GM12878 (cell line): ENCODE measurements at regions not wholly inside any gene's neighbourhood (a gene's known extent, or its start where the extent isn't known, plus 50 kb on each side); places are given as distances from the start of the nearest gene placed in this dataset.

Source experiments
- ATAC-seq: fragments of 200-7000 bp; cut with Tn5 transposase; 3 replicates; pipeline ENCODE4 v1.9.1; 2020; ENCODE audit warnings: mild to moderate bottlenecking, moderate library complexity
- BruUV-seq: library from RNA; stranded (reverse); fragments of 400-500 nt; replicated peaks from 2 replicates; lab custom pipeline; 2021; lab: Mats Ljungman, UMichigan
- CTCF ChIA-PET: fragments of 300-600 bp; sonication (Branson Sonifier 250); formaldehyde crosslinking; extraction: SDS; loops from one replicate; lab custom pipeline; 2021; ENCODE audit warnings: inconsistent platforms; lab: Yijun Ruan, JAX
- POLR2A ChIA-PET: fragments of 350-600 bp; formaldehyde crosslinking; extraction: SDS; loops from one replicate; lab custom pipeline; 2021; ENCODE audit warnings: inconsistent platforms; lab: Charles Lee
- RAD21 ChIA-PET: fragments of 300-600 bp; sonication (Branson Sonifier 250); formaldehyde crosslinking; loops from one replicate; lab custom pipeline; 2023; ENCODE audit warnings: antibody characterized with exemption; ENCODE audit not compliant: unreplicated experiment; lab: Charles Lee
- SMC1A ChIA-PET: fragments of 300-600 bp; sonication (Branson Sonifier 250); formaldehyde crosslinking; loops from one replicate; lab custom pipeline; 2023; ENCODE audit not compliant: unreplicated experiment, uncharacterized antibody; lab: Charles Lee
- DNase-seq: peaks from one replicate; pipeline ENCODE4 v3.0.0-alpha.2; 2011; ENCODE audit warnings: low read depth, low spot score
- FAIRE-seq: peaks from 3 replicates; lab custom pipeline; 2011; peaks lifted over from hg19 to GRCh38; lab: Jason Lieb, UNC
- H2AFZ ChIP-seq: 2 replicates; pipeline ENCODE4 v1.6.0; 2011; ENCODE audit warnings: low read depth, low read length, control low read depth; ENCODE audit not compliant: control insufficient read depth
- H3K27ac ChIP-seq: 2 replicates; pipeline ENCODE4 v1.5.1; 2011; ENCODE audit warnings: control low read depth; ENCODE audit not compliant: control insufficient read depth, insufficient read depth
- H3K27me3 ChIP-seq, 2 experiments: replicated peaks in 1 of 2; 2 replicates each; pipeline versions ENCODE4 v1.6.0 to v1.6.1; 2011; ENCODE audit warnings: low read length in 1 of 2; ENCODE audit not compliant: control insufficient read depth in 2 of 2, insufficient read depth in 2 of 2
- H3K36me3 ChIP-seq, 2 experiments: 2 replicates each; pipeline ENCODE4 v1.5.1; 2011; ENCODE audit warnings: low read length in 1 of 2; ENCODE audit not compliant: control insufficient read depth in 2 of 2, insufficient read depth in 2 of 2
- H3K4me1 ChIP-seq: 2 replicates; pipeline ENCODE4 v1.6.1; 2011; ENCODE audit warnings: mild to moderate bottlenecking, low read length, moderate library complexity, mixed read lengths; ENCODE audit not compliant: control insufficient read depth, insufficient read depth
- H3K4me2 ChIP-seq: 2 replicates; pipeline ENCODE4 v1.6.0; 2011; ENCODE audit warnings: control low read depth; ENCODE audit not compliant: control insufficient read depth, insufficient read depth
- H3K4me3 ChIP-seq: fragments of 200-600 bp; sonication (generic); 2 replicates; pipeline ENCODE4 v1.5.1; 2016
- H3K79me2 ChIP-seq: 2 replicates; pipeline ENCODE4 v1.6.0; 2011; ENCODE audit warnings: low read length; ENCODE audit not compliant: control insufficient read depth, insufficient read depth
- H3K9ac ChIP-seq: 2 replicates; pipeline ENCODE4 v1.8.0; 2011; ENCODE audit warnings: low read length, control low read depth, mixed read lengths; ENCODE audit not compliant: control insufficient read depth, insufficient read depth
- H3K9me3 ChIP-seq: replicated peaks from 3 replicates; pipeline ENCODE4 v1.5.1; 2011; ENCODE audit warnings: mild to moderate bottlenecking, low read length; ENCODE audit not compliant: control insufficient read depth, insufficient read depth
- H4K20me1 ChIP-seq: 2 replicates; pipeline ENCODE4 v1.6.0; 2011; ENCODE audit not compliant: control insufficient read depth, insufficient read depth
- BCL11A ChIP-seq: IDR thresholded peaks from 2 replicates; pipeline ENCODE4 v1.6.1; 2011; ENCODE audit warnings: low read depth, low read length
- BRCA1 ChIP-seq: IDR thresholded peaks from 2 replicates; pipeline ENCODE4 v1.6.1; 2011; ENCODE audit warnings: low read depth, low read length, improper control_type of control experiment
- CHD1 ChIP-seq: IDR thresholded peaks from 2 replicates; pipeline ENCODE4 v1.6.1; 2012; ENCODE audit warnings: low read depth, low read length, improper control_type of control experiment
- EP300 ChIP-seq, 2 experiments: fragments of 150-350 bp in 1 of 2; IDR thresholded peaks; 2 replicates each; pipeline ENCODE4 v1.6.1; 2011 to 2012; ENCODE audit warnings: low read depth in 2 of 2, low read length in 2 of 2, borderline replicate concordance in 1 of 2, improper control_type of control experiment in 1 of 2, inconsistent platforms in 1 of 2; ENCODE audit not compliant: control insufficient read depth in 1 of 2
- HDAC6 ChIP-seq: fragments of 200-600 bp; sonication (generic); IDR thresholded peaks from one replicate; pipeline ENCODE4 v1.8.0; 2017; ENCODE audit warnings: antibody characterized with exemption; ENCODE audit not compliant: unreplicated experiment
- IRF4 ChIP-seq: IDR thresholded peaks from 2 replicates; pipeline ENCODE4 v1.6.1; 2011; ENCODE audit warnings: low read depth, low read length
- MYB ChIP-seq: fragments of 150-350 bp; IDR thresholded peaks from 2 replicates; pipeline ENCODE4 v1.6.1; 2014; ENCODE audit warnings: mild to moderate bottlenecking, low read depth, low read length, borderline replicate concordance
- SMARCA5 ChIP-seq: fragments of 450-650 bp; IDR thresholded peaks from 2 replicates; pipeline ENCODE4 v1.6.1; 2017; ENCODE audit warnings: mild to moderate bottlenecking
- TARDBP ChIP-seq: IDR thresholded peaks from 2 replicates; pipeline ENCODE4 v1.6.1; 2016; ENCODE audit warnings: borderline replicate concordance
- ZNF217 ChIP-seq: fragments of 450-650 bp; IDR thresholded peaks from 2 replicates; pipeline ENCODE4 v1.6.1; 2017; ENCODE audit warnings: antibody characterized with exemption, mild to moderate bottlenecking
- in situ Hi-C: fragments of 300-500 bp; cut with MboI; formaldehyde crosslinking; loops from 9 replicates; pipeline ENCODE4 v1.14.3; 2018; ENCODE audit warnings: mixed read lengths
- intact Hi-C: fragments of 100-400 bp; cut with micrococcal nuclease; formaldehyde crosslinking; loops from one replicate; pipeline ENCODE4 v1.14.2; 2022; ENCODE audit not compliant: unreplicated experiment
- TF ChIP-seq, protein P1 (sequence below): IDR thresholded peaks from 2 replicates; pipeline ENCODE4 v1.6.1; 2012; ENCODE audit warnings: mild to moderate bottlenecking, low read depth, low read length
- TF ChIP-seq, protein P2 (sequence below): fragments of 450-650 bp; IDR thresholded peaks from 2 replicates; pipeline ENCODE4 v1.6.1; 2018; ENCODE audit warnings: mild to moderate bottlenecking, low read depth, moderate library complexity; ENCODE audit not compliant: partially characterized antibody
- TF ChIP-seq, protein P3 (sequence below): IDR thresholded peaks from 2 replicates; pipeline ENCODE4 v1.6.1; 2012; ENCODE audit warnings: low read depth, low read length, improper control_type of control experiment
- TF ChIP-seq, protein P4 (sequence below): IDR thresholded peaks from 2 replicates; pipeline ENCODE4 v1.6.1; 2012; ENCODE audit warnings: improper control_type of control experiment, low read depth, low read length; ENCODE audit not compliant: insufficient replicate concordance

DNA sequence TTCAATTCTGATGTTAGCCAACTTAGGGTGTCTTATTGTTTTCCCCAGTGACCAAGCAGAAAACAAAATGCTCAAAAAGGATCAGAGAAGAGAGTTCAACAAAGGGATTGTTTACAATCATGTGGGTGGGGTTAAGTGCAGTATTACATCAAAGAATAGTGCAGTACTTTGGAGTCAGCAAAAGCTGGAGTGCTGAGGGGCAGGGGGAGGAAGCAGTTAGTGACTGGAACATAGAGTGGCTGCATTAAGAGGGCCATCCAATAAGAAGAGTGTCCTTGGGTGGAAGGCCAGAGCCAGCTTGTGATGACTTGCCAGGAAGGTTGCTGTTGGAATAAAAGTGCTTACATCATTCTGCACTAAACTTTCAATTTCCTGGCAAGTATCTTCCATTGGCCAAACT, 175.5 kb downstream of the CYYR1 start:
- no peak overlapping the region for H3K4me3 ChIP-seq
- intact Hi-C loops (no loop called here), in situ Hi-C loops (no loop called here)
- no peaks in the 10 kb centered on the region for H3K4me1 ChIP-seq
- H3K9me3 ChIP-seq, result no peaks in the 10 kb centered on the region
- ChIA-PET SMC1A (no interaction called here), CTCF (interaction anchor here (0.6 kb wide), 1 partner anchor 67 kb away, joined by 3 read pairs; no protein-coding TSS in a partner anchor), POLR2A (no interaction called here), RAD21 (no interaction called here)
- no peak overlapping the region for H2AFZ ChIP-seq
- H3K4me2 ChIP-seq, result no peak overlapping the region
- no peaks in the 10 kb centered on the region for H4K20me1 ChIP-seq
- BruUV-seq, result no TSS peak
- H3K9ac ChIP-seq, result no peak overlapping the region
- no peak overlapping the region for H3K27ac ChIP-seq
- FAIRE-seq, result no peak
- DNase-seq, result no peak
- H3K27me3 ChIP-seq, result no peaks in the 10 kb centered on the region
- H3K36me3 ChIP-seq, result no peaks in the 10 kb centered on the region
- no peak for ATAC-seq
- no peaks in the 10 kb centered on the region for H3K79me2 ChIP-seq
- no peak for TF ChIP-seq TARDBP
- TF ChIP-seq EP300 (IDR thresholded peaks at IDR 0.05; ENCODE audit: borderline replicate concordance in 1 of 2, control insufficient read depth in 1 of 2, low read depth in 2 of 2, low read length in 2 of 2), result no peak
- TF ChIP-seq ZNF217, result no peak
- no peak for TF ChIP-seq BRCA1
- TF ChIP-seq, protein P1, sequence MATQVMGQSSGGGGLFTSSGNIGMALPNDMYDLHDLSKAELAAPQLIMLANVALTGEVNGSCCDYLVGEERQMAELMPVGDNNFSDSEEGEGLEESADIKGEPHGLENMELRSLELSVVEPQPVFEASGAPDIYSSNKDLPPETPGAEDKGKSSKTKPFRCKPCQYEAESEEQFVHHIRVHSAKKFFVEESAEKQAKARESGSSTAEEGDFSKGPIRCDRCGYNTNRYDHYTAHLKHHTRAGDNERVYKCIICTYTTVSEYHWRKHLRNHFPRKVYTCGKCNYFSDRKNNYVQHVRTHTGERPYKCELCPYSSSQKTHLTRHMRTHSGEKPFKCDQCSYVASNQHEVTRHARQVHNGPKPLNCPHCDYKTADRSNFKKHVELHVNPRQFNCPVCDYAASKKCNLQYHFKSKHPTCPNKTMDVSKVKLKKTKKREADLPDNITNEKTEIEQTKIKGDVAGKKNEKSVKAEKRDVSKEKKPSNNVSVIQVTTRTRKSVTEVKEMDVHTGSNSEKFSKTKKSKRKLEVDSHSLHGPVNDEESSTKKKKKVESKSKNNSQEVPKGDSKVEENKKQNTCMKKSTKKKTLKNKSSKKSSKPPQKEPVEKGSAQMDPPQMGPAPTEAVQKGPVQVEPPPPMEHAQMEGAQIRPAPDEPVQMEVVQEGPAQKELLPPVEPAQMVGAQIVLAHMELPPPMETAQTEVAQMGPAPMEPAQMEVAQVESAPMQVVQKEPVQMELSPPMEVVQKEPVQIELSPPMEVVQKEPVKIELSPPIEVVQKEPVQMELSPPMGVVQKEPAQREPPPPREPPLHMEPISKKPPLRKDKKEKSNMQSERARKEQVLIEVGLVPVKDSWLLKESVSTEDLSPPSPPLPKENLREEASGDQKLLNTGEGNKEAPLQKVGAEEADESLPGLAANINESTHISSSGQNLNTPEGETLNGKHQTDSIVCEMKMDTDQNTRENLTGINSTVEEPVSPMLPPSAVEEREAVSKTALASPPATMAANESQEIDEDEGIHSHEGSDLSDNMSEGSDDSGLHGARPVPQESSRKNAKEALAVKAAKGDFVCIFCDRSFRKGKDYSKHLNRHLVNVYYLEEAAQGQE, result no peak
- no peak for TF ChIP-seq MYB
- TF ChIP-seq HDAC6, result no peak
- TF ChIP-seq BCL11A, result no peak
- no peak for TF ChIP-seq IRF4
- TF ChIP-seq, protein P2, sequence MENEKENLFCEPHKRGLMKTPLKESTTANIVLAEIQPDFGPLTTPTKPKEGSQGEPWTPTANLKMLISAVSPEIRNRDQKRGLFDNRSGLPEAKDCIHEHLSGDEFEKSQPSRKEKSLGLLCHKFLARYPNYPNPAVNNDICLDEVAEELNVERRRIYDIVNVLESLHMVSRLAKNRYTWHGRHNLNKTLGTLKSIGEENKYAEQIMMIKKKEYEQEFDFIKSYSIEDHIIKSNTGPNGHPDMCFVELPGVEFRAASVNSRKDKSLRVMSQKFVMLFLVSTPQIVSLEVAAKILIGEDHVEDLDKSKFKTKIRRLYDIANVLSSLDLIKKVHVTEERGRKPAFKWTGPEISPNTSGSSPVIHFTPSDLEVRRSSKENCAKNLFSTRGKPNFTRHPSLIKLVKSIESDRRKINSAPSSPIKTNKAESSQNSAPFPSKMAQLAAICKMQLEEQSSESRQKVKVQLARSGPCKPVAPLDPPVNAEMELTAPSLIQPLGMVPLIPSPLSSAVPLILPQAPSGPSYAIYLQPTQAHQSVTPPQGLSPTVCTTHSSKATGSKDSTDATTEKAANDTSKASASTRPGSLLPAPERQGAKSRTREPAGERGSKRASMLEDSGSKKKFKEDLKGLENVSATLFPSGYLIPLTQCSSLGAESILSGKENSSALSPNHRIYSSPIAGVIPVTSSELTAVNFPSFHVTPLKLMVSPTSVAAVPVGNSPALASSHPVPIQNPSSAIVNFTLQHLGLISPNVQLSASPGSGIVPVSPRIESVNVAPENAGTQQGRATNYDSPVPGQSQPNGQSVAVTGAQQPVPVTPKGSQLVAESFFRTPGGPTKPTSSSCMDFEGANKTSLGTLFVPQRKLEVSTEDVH, result no peak
- TF ChIP-seq, protein P3, sequence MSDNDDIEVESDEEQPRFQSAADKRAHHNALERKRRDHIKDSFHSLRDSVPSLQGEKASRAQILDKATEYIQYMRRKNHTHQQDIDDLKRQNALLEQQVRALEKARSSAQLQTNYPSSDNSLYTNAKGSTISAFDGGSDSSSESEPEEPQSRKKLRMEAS, result no peak
- TF ChIP-seq CHD1, result no peak
- no peak for TF ChIP-seq SMARCA5
- TF ChIP-seq, protein P4, sequence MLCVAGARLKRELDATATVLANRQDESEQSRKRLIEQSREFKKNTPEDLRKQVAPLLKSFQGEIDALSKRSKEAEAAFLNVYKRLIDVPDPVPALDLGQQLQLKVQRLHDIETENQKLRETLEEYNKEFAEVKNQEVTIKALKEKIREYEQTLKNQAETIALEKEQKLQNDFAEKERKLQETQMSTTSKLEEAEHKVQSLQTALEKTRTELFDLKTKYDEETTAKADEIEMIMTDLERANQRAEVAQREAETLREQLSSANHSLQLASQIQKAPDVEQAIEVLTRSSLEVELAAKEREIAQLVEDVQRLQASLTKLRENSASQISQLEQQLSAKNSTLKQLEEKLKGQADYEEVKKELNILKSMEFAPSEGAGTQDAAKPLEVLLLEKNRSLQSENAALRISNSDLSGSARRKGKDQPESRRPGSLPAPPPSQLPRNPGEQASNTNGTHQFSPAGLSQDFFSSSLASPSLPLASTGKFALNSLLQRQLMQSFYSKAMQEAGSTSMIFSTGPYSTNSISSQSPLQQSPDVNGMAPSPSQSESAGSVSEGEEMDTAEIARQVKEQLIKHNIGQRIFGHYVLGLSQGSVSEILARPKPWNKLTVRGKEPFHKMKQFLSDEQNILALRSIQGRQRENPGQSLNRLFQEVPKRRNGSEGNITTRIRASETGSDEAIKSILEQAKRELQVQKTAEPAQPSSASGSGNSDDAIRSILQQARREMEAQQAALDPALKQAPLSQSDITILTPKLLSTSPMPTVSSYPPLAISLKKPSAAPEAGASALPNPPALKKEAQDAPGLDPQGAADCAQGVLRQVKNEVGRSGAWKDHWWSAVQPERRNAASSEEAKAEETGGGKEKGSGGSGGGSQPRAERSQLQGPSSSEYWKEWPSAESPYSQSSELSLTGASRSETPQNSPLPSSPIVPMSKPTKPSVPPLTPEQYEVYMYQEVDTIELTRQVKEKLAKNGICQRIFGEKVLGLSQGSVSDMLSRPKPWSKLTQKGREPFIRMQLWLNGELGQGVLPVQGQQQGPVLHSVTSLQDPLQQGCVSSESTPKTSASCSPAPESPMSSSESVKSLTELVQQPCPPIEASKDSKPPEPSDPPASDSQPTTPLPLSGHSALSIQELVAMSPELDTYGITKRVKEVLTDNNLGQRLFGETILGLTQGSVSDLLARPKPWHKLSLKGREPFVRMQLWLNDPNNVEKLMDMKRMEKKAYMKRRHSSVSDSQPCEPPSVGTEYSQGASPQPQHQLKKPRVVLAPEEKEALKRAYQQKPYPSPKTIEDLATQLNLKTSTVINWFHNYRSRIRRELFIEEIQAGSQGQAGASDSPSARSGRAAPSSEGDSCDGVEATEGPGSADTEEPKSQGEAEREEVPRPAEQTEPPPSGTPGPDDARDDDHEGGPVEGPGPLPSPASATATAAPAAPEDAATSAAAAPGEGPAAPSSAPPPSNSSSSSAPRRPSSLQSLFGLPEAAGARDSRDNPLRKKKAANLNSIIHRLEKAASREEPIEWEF, result no peak
